GM23248 (cell line): ENCODE measurements at regions not wholly inside any gene's neighbourhood (a gene's known extent, or its start where the extent isn't known, plus 50 kb on each side); places are given as distances from the start of the nearest gene placed in this dataset.

Experiments
- DNase-seq: peaks from one replicate; pipeline ENCODE4 v3.0.0-alpha.2; 2015
- H2AFZ ChIP-seq: fragments of 200-600 bp; sonication (generic); 2 replicates; pipeline ENCODE4 v1.6.1; 2016; ENCODE audit warnings: antibody characterized with exemption
- H3F3A ChIP-seq: fragments of 200-600 bp; sonication (generic); 2 replicates; pipeline ENCODE4 v1.6.1; 2016; ENCODE audit warnings: mild to moderate bottlenecking, antibody characterized with exemption, mixed run types; ENCODE audit not compliant: insufficient read depth
- H3K27ac ChIP-seq: fragments of 200-600 bp; sonication (generic); 2 replicates; pipeline ENCODE4 v1.5.1; 2016; ENCODE audit warnings: mild to moderate bottlenecking
- H3K27me3 ChIP-seq: fragments of 200-600 bp; sonication (generic); replicated peaks from 2 replicates; pipeline ENCODE4 v1.6.1; 2016; ENCODE audit warnings: mild to moderate bottlenecking; ENCODE audit not compliant: insufficient read depth
- H3K36me3 ChIP-seq: fragments of 200-600 bp; sonication (generic); 2 replicates; pipeline ENCODE4 v1.6.1; 2016; ENCODE audit warnings: low read depth, mild to moderate bottlenecking
- H3K4me1 ChIP-seq: fragments of 200-600 bp; sonication (generic); 2 replicates; pipeline ENCODE4 v1.6.1; 2016; ENCODE audit warnings: mild to moderate bottlenecking; ENCODE audit not compliant: insufficient read depth
- H3K4me2 ChIP-seq: fragments of 200-600 bp; sonication (generic); one replicate; pipeline ENCODE4 v1.6.1; 2016; ENCODE audit warnings: mild to moderate bottlenecking; ENCODE audit not compliant: unreplicated experiment
- H3K4me3 ChIP-seq: fragments of 200-600 bp; sonication (generic); 2 replicates; pipeline ENCODE4 v1.5.1; 2016; ENCODE audit warnings: mild to moderate bottlenecking
- H3K79me2 ChIP-seq: fragments of 200-600 bp; sonication (generic); 2 replicates; pipeline ENCODE4 v1.6.1; 2016; ENCODE audit warnings: mild to moderate bottlenecking; ENCODE audit not compliant: insufficient read depth
- H3K9ac ChIP-seq: fragments of 200-600 bp; sonication (generic); 2 replicates; pipeline ENCODE4 v1.6.1; 2016; ENCODE audit warnings: mild to moderate bottlenecking
- H3K9me2 ChIP-seq: fragments of 200-600 bp; sonication (generic); 2 replicates; pipeline ENCODE4 v1.6.1; 2016; ENCODE audit warnings: mixed run types, mild to moderate bottlenecking, moderate library complexity; ENCODE audit not compliant: insufficient read depth
- H3K9me3 ChIP-seq: fragments of 200-600 bp; sonication (generic); one replicate; pipeline ENCODE4 v1.6.1; 2017; ENCODE audit warnings: low read depth
- H4K20me1 ChIP-seq: fragments of 200-600 bp; sonication (generic); 2 replicates; pipeline ENCODE4 v1.6.0; 2016; ENCODE audit not compliant: insufficient read depth
- EZH2 ChIP-seq: fragments of 200-600 bp; sonication (generic); IDR thresholded peaks from 2 replicates; pipeline ENCODE4 v1.6.1; 2018; ENCODE audit warnings: antibody characterized with exemption, mild to moderate bottlenecking; ENCODE audit not compliant: insufficient read depth, poor library complexity, severe bottlenecking
- EZH2phosphoT487 ChIP-seq: fragments of 200-600 bp; sonication (generic); IDR thresholded peaks from 2 replicates; pipeline ENCODE4 v1.6.1; 2018; ENCODE audit warnings: antibody characterized with exemption, moderate library complexity, mild to moderate bottlenecking, low read depth; ENCODE audit not compliant: insufficient read depth
- WGBS, 2 experiments: methylation state at CpG; one replicate each; pipeline ENCODE4 v1.1.6; 2015 to 2017; ENCODE audit warnings: low lambda C conversion rate in 2 of 2, low coverage in 1 of 2; ENCODE audit errors: missing lambda C conversion rate in 2 of 2; 5-methylcytosine and 5-hydroxymethylcytosine counted together
- in situ Hi-C: fragments of 300-500 bp; cut with MboI; formaldehyde crosslinking; loops from 2 replicates; pipeline ENCODE4 v1.15.0; 2020

- H3K36me3 ChIP-seq: 0 out of 2 replicates have a peak, but pooled peaks cover 8% of the 10 kb centered on the region
- H3K9me3 ChIP-seq: no peaks in the 10 kb centered on the region
- DNase-seq: no peak
- H3K9ac ChIP-seq: no peak overlapping the region
- H3K9me2 ChIP-seq: no peaks in the 10 kb centered on the region
- no peaks in the 10 kb centered on the region for H3F3A ChIP-seq
- H3K27ac ChIP-seq: no peak overlapping the region
- H2AFZ ChIP-seq: no peak overlapping the region
- no peak overlapping the region for H3K4me2 ChIP-seq
- H3K4me3 ChIP-seq: no peak overlapping the region
- 77 to 80% methylated on average over 8 of the region's 8 CpGs for WGBS, 2 experiments
- in situ Hi-C loops: no loop called here
- H3K79me2 ChIP-seq: no peaks in the 10 kb centered on the region
- no peaks in the 10 kb centered on the region for H3K27me3 ChIP-seq
- no peaks in the 10 kb centered on the region for H3K4me1 ChIP-seq
- TF ChIP-seq EZH2: no peak
- TF ChIP-seq EZH2phosphoT487: no peak
- H4K20me1 ChIP-seq: no peaks in the 10 kb centered on the region
Measured at GRCh38 chr1:178020968-178021640, 51.2 kb upstream of the SEC16B start.

GRCh38 chr1:178021950-178022349 is 52.1 kb upstream of the SEC16B start:
- TF ChIP-seq EZH2 (no peak), EZH2phosphoT487 (no peak)
- Histone ChIP-seq H3K4me1 (no peaks in the 10 kb centered on the region), H3K9me3 (no peaks in the 10 kb centered on the region), H3K27ac (no peak overlapping the region), H3F3A (no peaks in the 10 kb centered on the region), H3K36me3 (0 out of 2 replicates have a peak, but pooled peaks cover 8% of the 10 kb centered on the region), H3K9me2 (no peaks in the 10 kb centered on the region), H3K27me3 (no peaks in the 10 kb centered on the region), H3K4me3 (no peak overlapping the region), H4K20me1 (no peaks in the 10 kb centered on the region), H3K4me2 (no peak overlapping the region), H3K79me2 (no peaks in the 10 kb centered on the region), H3K9ac (no peak overlapping the region), H2AFZ (no peak overlapping the region)
- in situ Hi-C loops: no loop called here
- WGBS, 2 experiments: 68 to 74% methylated on average over 4 of the region's 4 CpGs
- no peak for DNase-seq

- Histone ChIP-seq H3K9ac (no peak overlapping the region), H3K27ac (no peak overlapping the region), H3K9me3 (no peaks in the 10 kb centered on the region), H3K36me3 (no peaks in the 10 kb centered on the region), H3K27me3 (no peaks in the 10 kb centered on the region), H3K4me1 (no peaks in the 10 kb centered on the region), H2AFZ (no peak overlapping the region), H3F3A (no peaks in the 10 kb centered on the region), H3K79me2 (no peaks in the 10 kb centered on the region), H3K9me2 (no peaks in the 10 kb centered on the region), H3K4me2 (no peak overlapping the region), H4K20me1 (no peaks in the 10 kb centered on the region), H3K4me3 (no peak overlapping the region)
- WGBS, 2 experiments: 91 to 95% methylated on average over 2 of the region's 2 CpGs
- TF ChIP-seq EZH2 (no peak), EZH2phosphoT487 (no peak)
- DNase-seq: no peak
- in situ Hi-C loops: no loop called here
Measured at GRCh38 chr1:178023181-178023618, 53.3 kb upstream of the SEC16B start.

DNA sequence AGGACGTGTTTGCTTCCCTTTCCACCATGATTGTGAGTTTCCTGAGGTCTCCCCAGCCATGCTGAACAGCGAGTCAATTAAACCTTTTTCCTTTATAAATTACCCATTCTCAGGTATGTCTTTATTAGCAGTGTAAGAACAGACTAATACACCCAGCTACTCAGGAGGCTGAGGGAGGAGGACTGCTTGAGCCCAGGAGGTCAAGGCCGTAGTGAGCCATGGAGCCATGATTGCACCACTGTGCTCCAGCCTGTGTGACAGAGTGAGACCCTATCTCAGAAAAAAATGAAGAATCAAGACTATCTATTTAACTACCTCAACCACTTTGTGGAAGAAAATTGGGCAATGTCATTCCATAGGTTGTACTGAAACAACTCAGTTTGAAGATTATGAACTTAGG is 54.6 kb upstream of the SEC16B start:
- Histone ChIP-seq H3K27ac (no peak overlapping the region), H3F3A (no peaks in the 10 kb centered on the region), H3K79me2 (no peaks in the 10 kb centered on the region), H3K4me1 (no peaks in the 10 kb centered on the region), H3K27me3 (no peaks in the 10 kb centered on the region), H3K4me3 (no peak overlapping the region), H3K9me3 (no peaks in the 10 kb centered on the region), H3K36me3 (no peaks in the 10 kb centered on the region), H3K9ac (no peak overlapping the region), H3K9me2 (no peaks in the 10 kb centered on the region), H4K20me1 (no peaks in the 10 kb centered on the region), H3K4me2 (no peak overlapping the region), H2AFZ (no peak overlapping the region)
- WGBS, 2 experiments: 75 to 83% methylated on average over 3 of the region's 3 CpGs
- TF ChIP-seq EZH2phosphoT487: no peak
- DNase-seq: no peak
- in situ Hi-C loops: no loop called here
